GM21381 (cell line): ENCODE measurements at regions not wholly inside any gene's neighbourhood (a gene's known extent, or its start where the extent isn't known, plus 50 kb on each side); places are given as distances from the start of the nearest gene placed in this dataset.

Experiments used
- ATAC-seq: cut with Tn5 transposase; IDR thresholded peaks from one replicate; pipeline ENCODE4 v1.9.1; 2021; ENCODE audit warnings: mild to moderate bottlenecking, moderate library complexity; ENCODE audit not compliant: unreplicated experiment

- ATAC-seq: no peak
Measured at GRCh38 chr7:32200646-32201045, 130.4 kb upstream of the PDE1C start.

- no peak for ATAC-seq
Measured at GRCh38 chr7:32194537-32194936, 124.3 kb upstream of the PDE1C start.

- no peak for ATAC-seq
Measured at GRCh38 chr7:32191305-32191704, 121.1 kb upstream of the PDE1C start.

- ATAC-seq: no peak
Measured at GRCh38 chr7:32179567-32179966, 109.4 kb upstream of the PDE1C start.

GRCh38 chr7:32178677-32179366 lies 108.6 kb upstream of the PDE1C start:
- ATAC-seq: no peak

- no peak for ATAC-seq
Measured at GRCh38 chr7:32177232-32177631, 107.0 kb upstream of the PDE1C start.

- no peak for ATAC-seq
Measured at GRCh38 chr7:32175099-32175498, 104.9 kb upstream of the PDE1C start.

- no peak for ATAC-seq
Measured at GRCh38 chr7:32171248-32171647, 101.0 kb upstream of the PDE1C start.

- ATAC-seq: no peak
Measured at GRCh38 chr7:32170838-32171237, 100.6 kb upstream of the PDE1C start.

GRCh38 chr7:32169228-32169627 lies 99.0 kb upstream of the PDE1C start:
- ATAC-seq: no peak

GRCh38 chr7:32167815-32168214 lies 97.6 kb upstream of the PDE1C start:
- ATAC-seq: no peak

GRCh38 chr7:32167256-32167655 lies 97.0 kb upstream of the PDE1C start:
- no peak for ATAC-seq

GRCh38 chr7:32164341-32164996 lies 94.3 kb upstream of the PDE1C start:
- ATAC-seq: no peak

GRCh38 chr7:32163896-32164295 lies 93.7 kb upstream of the PDE1C start:
- no peak for ATAC-seq

- no peak for ATAC-seq
Measured at GRCh38 chr7:32163141-32163806, 93.1 kb upstream of the PDE1C start.

- ATAC-seq: no peak
Measured at GRCh38 chr7:32161708-32162107, 91.5 kb upstream of the PDE1C start.

- ATAC-seq: no peak
Measured at GRCh38 chr7:32158751-32159745, 88.8 kb upstream of the PDE1C start.

GRCh38 chr7:32158076-32158475 lies 87.9 kb upstream of the PDE1C start:
- ATAC-seq: no peak

- ATAC-seq: no peak
Measured at GRCh38 chr7:32155712-32156111, 85.5 kb upstream of the PDE1C start.

- ATAC-seq: no peak
Measured at GRCh38 chr7:32154797-32155196, 84.6 kb upstream of the PDE1C start.

GRCh38 chr7:32153006-32153405 lies 82.8 kb upstream of the PDE1C start:
- ATAC-seq: no peak
